HS-5 (cell line): ENCODE measurements at regions not wholly inside any gene's neighbourhood (a gene's known extent, or its start where the extent isn't known, plus 50 kb on each side); places are given as distances from the start of the nearest gene placed in this dataset.
"Not testable (repeated sequence)": the region's sequence is repeated elsewhere in the genome, so short reads cannot be mapped to it uniquely, and the experiment has no call there.

Experiments
- DNase-seq: peaks from one replicate; pipeline ENCODE4 v3.0.0-alpha.2; 2012; ENCODE audit warnings: low read depth

GRCh38 chr7:76924756-76925155 is 107.4 kb downstream of the SPDYE17 start:
- DNase-seq: not testable (repeated sequence)

GRCh38 chr7:76918619-76919018 is 113.5 kb downstream of the SPDYE17 start:
- DNase-seq: not testable (repeated sequence)

- DNase-seq: not testable (repeated sequence)
These were observed 117.8 kb downstream of the SPDYE17 start for GRCh38 chr7:76914361-76914760.

GRCh38 chr7:76912011-76912814 is 119.9 kb downstream of the SPDYE17 start:
- not testable (repeated sequence) for DNase-seq

GRCh38 chr7:76904688-76905087 is 127.5 kb downstream of the SPDYE17 start:
- not testable (repeated sequence) for DNase-seq

- DNase-seq: not testable (repeated sequence)
These were observed 130.0 kb downstream of the SPDYE17 start for GRCh38 chr7:76901944-76902710.

- not testable (repeated sequence) for DNase-seq
These were observed 133.4 kb downstream of the SPDYE17 start for GRCh38 chr7:76898807-76899206.

- peak; percentile 18 for DNase-seq
These were observed 135.2 kb downstream of the SPDYE17 start for GRCh38 chr7:76897007-76897406.

- not testable (repeated sequence) for DNase-seq
These were observed 136.5 kb downstream of the SPDYE17 start for GRCh38 chr7:76895696-76896095.

- DNase-seq: not testable (repeated sequence)
These were observed 140.4 kb downstream of the SPDYE17 start for GRCh38 chr7:76891771-76892170.

GRCh38 chr7:76879733-76880288 is 152.3 kb downstream of the SPDYE17 start:
- DNase-seq: not testable (repeated sequence)

- DNase-seq: not testable (repeated sequence)
These were observed 156.4 kb downstream of the SPDYE17 start for GRCh38 chr7:76875760-76876159.

- DNase-seq: not testable (repeated sequence)
These were observed 161.7 kb downstream of the SPDYE17 start for GRCh38 chr7:76870504-76870808.

- DNase-seq: not testable (repeated sequence)
These were observed 164.7 kb downstream of the SPDYE17 start for GRCh38 chr7:76867364-76867889.

GRCh38 chr7:76863150-76863773 is 168.9 kb downstream of the SPDYE17 start:
- DNase-seq: not testable (repeated sequence)

GRCh38 chr7:76862241-76862640 is 169.9 kb downstream of the SPDYE17 start:
- not testable (repeated sequence) for DNase-seq

- not testable (repeated sequence) for DNase-seq
These were observed 172.2 kb downstream of the SPDYE17 start for GRCh38 chr7:76859933-76860332.

- not testable (repeated sequence) for DNase-seq
These were observed 177.5 kb downstream of the SPDYE17 start for GRCh38 chr7:76854631-76855030.

GRCh38 chr7:76852787-76853584 is 179.2 kb downstream of the SPDYE17 start:
- not testable (repeated sequence) for DNase-seq

- not testable (repeated sequence) for DNase-seq
These were observed 179.8 kb downstream of the SPDYE17 start for GRCh38 chr7:76852362-76852761.

GRCh38 chr7:76851617-76852016 is 180.5 kb downstream of the SPDYE17 start:
- not testable (repeated sequence) for DNase-seq
